Cardiac muscle cell (in vitro differentiated cells and primary cell): ENCODE measurements at regions not wholly inside any gene's neighbourhood (a gene's known extent, or its start where the extent isn't known, plus 50 kb on each side); places are given as distances from the start of the nearest gene placed in this dataset.

Experiments used
- DNase-seq, 2 donors: peaks; one replicate each; pipeline versions ENCODE4 v3.0.0 to v3.0.0-alpha.2; 2010 to 2017; ENCODE audit warnings: low read depth in 1 of 2, low spot score in 1 of 2
- H3K27ac ChIP-seq: fragments of 200-600 bp; sonication (generic); 2 replicates; pipeline ENCODE4 v1.5.1; 2016
- H3K27me3 ChIP-seq: fragments of 200-600 bp; sonication (generic); 2 replicates; pipeline ENCODE4 v1.6.0; 2016; ENCODE audit warnings: control low read depth
- H3K36me3 ChIP-seq: fragments of 200-600 bp; sonication (generic); 2 replicates; pipeline ENCODE4 v1.5.1; 2016; ENCODE audit warnings: control low read depth
- H3K4me1 ChIP-seq: fragments of 200-600 bp; sonication (generic); 2 replicates; pipeline ENCODE4 v1.8.1; 2017; ENCODE audit warnings: low read depth, mild to moderate bottlenecking, mixed run types
- H3K4me3 ChIP-seq: fragments of 200-600 bp; sonication (generic); 2 replicates; pipeline ENCODE4 v1.5.1; 2016; ENCODE audit warnings: mild to moderate bottlenecking
- H3K9me3 ChIP-seq: fragments of 200-600 bp; sonication (generic); 2 replicates; pipeline ENCODE4 v1.5.1; 2017; ENCODE audit warnings: low read depth, mild to moderate bottlenecking, control low read depth
- TF ChIP-seq, protein P1 (sequence below): IDR thresholded peaks from 2 replicates; pipeline ENCODE4 v1.5.1; 2012; ENCODE audit warnings: low read depth, mild to moderate bottlenecking, low read length

- DNase-seq = no peak
- Histone ChIP-seq H3K27ac (no peak overlapping the region), H3K4me3 (no peak overlapping the region), H3K36me3 (no peaks in the 10 kb centered on the region), H3K4me1 (no peaks in the 10 kb centered on the region), H3K9me3 (no peaks in the 10 kb centered on the region), H3K27me3 (no peaks in the 10 kb centered on the region)
- TF ChIP-seq, protein P1, sequence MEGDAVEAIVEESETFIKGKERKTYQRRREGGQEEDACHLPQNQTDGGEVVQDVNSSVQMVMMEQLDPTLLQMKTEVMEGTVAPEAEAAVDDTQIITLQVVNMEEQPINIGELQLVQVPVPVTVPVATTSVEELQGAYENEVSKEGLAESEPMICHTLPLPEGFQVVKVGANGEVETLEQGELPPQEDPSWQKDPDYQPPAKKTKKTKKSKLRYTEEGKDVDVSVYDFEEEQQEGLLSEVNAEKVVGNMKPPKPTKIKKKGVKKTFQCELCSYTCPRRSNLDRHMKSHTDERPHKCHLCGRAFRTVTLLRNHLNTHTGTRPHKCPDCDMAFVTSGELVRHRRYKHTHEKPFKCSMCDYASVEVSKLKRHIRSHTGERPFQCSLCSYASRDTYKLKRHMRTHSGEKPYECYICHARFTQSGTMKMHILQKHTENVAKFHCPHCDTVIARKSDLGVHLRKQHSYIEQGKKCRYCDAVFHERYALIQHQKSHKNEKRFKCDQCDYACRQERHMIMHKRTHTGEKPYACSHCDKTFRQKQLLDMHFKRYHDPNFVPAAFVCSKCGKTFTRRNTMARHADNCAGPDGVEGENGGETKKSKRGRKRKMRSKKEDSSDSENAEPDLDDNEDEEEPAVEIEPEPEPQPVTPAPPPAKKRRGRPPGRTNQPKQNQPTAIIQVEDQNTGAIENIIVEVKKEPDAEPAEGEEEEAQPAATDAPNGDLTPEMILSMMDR = no peak
These were observed 330.3 kb upstream of the NPVF start for GRCh38 chr7:25558605-25559004.

DNA sequence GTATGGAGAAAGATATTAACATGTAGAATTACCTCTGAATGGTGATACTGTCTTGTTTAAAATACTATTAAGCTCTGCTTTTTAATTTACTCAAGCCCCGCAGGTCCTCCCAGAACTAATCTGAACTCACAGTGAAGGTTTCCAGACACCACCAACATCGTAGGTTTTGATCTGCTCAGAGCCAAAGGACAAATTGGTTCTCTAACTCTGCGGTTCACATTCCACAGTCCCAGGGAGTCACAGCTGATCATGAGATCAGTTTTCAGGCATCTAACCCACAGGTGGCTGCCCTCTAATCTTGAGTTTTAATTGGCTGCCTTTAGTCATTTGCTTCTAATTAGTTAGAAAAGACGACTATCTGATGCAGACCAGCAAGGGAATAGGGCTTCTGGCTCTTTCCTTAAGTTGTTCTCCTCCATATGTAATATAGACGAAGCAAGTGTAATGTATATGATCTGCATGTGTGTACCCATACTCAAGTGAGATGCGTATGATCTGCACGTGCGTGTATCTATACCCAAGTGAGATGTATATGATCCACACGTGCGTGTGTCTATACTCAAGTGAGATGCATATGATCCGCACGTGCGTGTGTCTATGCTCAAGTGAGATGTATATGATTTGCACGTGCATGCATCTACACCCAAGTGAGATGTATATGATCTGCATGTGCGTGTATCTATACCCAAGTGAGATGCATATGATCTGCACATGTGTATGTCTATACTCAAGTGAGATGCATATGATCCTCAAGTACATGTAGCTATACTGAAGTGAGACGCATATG is 331.5 kb upstream of the NPVF start:
- no peaks in the 10 kb centered on the region for H3K9me3 ChIP-seq
- H3K4me1 ChIP-seq = no peaks in the 10 kb centered on the region
- no peaks in the 10 kb centered on the region for H3K27me3 ChIP-seq
- TF ChIP-seq, protein P1 = no peak
- no peak overlapping the region for H3K4me3 ChIP-seq
- no peak overlapping the region for H3K27ac ChIP-seq
- DNase-seq = no peak
- no peaks in the 10 kb centered on the region for H3K36me3 ChIP-seq

- no peaks in the 10 kb centered on the region for H3K4me1 ChIP-seq
- H3K27me3 ChIP-seq = no peaks in the 10 kb centered on the region
- TF ChIP-seq, protein P1 = no peak
- DNase-seq = no peak
- no peaks in the 10 kb centered on the region for H3K36me3 ChIP-seq
- no peak overlapping the region for H3K27ac ChIP-seq
- H3K4me3 ChIP-seq = no peak overlapping the region
- no peaks in the 10 kb centered on the region for H3K9me3 ChIP-seq
These were observed 334.4 kb upstream of the NPVF start for GRCh38 chr7:25562673-25563182.

DNA sequence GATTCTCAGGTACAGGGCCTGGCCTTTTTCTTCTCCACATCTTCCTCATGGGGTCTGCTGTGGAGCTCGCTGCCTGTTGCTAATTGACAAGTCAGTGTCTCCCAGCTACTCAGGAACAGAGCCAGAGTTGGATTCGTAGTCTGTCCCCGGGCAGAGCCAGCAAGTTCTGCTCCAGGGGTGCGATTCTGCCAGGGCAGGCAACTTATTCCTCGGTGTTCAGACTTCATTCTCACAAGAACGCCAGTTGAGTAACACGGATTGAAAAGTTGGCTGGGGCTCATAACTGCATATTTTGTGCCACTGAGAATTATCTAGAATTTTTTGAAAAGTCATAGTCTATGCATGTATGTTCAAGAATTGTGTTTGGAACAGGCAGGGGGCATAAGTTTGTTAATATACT is 336.7 kb upstream of the NPVF start:
- Histone ChIP-seq H3K4me1 (peaks cover 6% of the 10 kb centered on the region), H3K4me3 (no peak overlapping the region), H3K27ac (no peak overlapping the region), H3K27me3 (no peaks in the 10 kb centered on the region), H3K9me3 (no peaks in the 10 kb centered on the region), H3K36me3 (no peaks in the 10 kb centered on the region)
- peak in 1 of 2 donors; percentile 30 for DNase-seq
- TF ChIP-seq, protein P1 = no peak

DNA sequence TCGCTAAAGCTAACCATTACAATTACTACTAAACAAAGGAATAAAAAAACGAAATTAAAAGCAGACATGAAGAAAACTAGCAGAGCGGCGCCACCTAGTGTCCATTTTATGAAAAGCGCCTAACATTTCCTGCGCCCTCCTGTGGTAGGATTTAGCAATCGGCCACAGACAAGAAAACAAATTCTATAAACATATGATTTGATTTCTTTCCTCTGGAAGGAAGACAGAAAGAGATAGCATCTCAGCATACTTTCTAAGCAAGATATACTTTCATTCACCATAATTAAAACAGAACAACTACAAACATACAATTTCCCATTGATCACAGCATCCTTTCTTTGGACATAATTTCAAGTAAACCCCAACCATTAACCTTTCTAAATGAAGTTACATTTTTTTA is 337.7 kb upstream of the NPVF start:
- H3K4me1 ChIP-seq = peaks cover 6% of the 10 kb centered on the region
- H3K36me3 ChIP-seq = no peaks in the 10 kb centered on the region
- H3K27ac ChIP-seq = no peak overlapping the region
- H3K9me3 ChIP-seq = no peaks in the 10 kb centered on the region
- no peak overlapping the region for H3K4me3 ChIP-seq
- H3K27me3 ChIP-seq = no peaks in the 10 kb centered on the region
- TF ChIP-seq, protein P1 = peak; percentile 100
- peak; percentile 75 to 85 for DNase-seq
